Uterus (tissue), 3 donors: ENCODE measurements at regions not wholly inside any gene's neighbourhood (a gene's known extent, or its start where the extent isn't known, plus 50 kb on each side); places are given as distances from the start of the nearest gene placed in this dataset.
"Not testable (repeated sequence)": the region's sequence is repeated elsewhere in the genome, so short reads cannot be mapped to it uniquely, and the experiment has no call there.

Source experiments
- DNase-seq, 2 donors: peaks; one replicate each; pipeline ENCODE4 v3.0.0-alpha.2; 2019 to 2020
- H3K27ac ChIP-seq, 2 donors: fragments of 200-600 bp; sonication (generic); 1 replicate in 1 of 2; 2 replicates in 1 of 2; pipeline ENCODE4 v1.5.1; 2016 to 2018
- H3K27me3 ChIP-seq, 2 donors: fragments of 200-600 bp; sonication (generic); one replicate each; pipeline ENCODE4 v1.5.1; 2018 to 2019; ENCODE audit warnings: control low read depth in 1 of 2
- H3K36me3 ChIP-seq, 2 donors: fragments of 200-600 bp; sonication (generic); one replicate each; pipeline ENCODE4 v1.5.1; 2019; ENCODE audit warnings: control low read depth in 1 of 2
- H3K4me1 ChIP-seq, 2 donors: fragments of 200-600 bp; sonication (generic); one replicate each; pipeline ENCODE4 v1.5.1; 2018 to 2019; ENCODE audit warnings: control low read depth in 1 of 2
- H3K4me3 ChIP-seq, 2 donors: fragments of 200-600 bp; sonication (generic); 1 replicate in 1 of 2; 2 replicates in 1 of 2; pipeline ENCODE4 v1.5.1; 2018 to 2019; ENCODE audit warnings: mild to moderate bottlenecking in 1 of 2
- H3K9me3 ChIP-seq, 2 donors: fragments of 200-600 bp; sonication (generic); one replicate each; pipeline ENCODE4 v1.5.1; 2019; ENCODE audit warnings: control low read depth in 1 of 2
- CTCF ChIP-seq, 4 experiments: fragments of 200-600 bp in 2 of 4; fragments of 450-650 bp in 2 of 4; sonication (generic) in 2 of 4; IDR thresholded peaks; one replicate each; pipeline ENCODE4 v1.5.1; 2016 to 2019; ENCODE audit warnings: antibody characterized with exemption in 4 of 4, mild to moderate bottlenecking in 2 of 4, moderate library complexity in 1 of 4
- POLR2A ChIP-seq, 2 donors: fragments of 450-650 bp; IDR thresholded peaks; one replicate each; pipeline ENCODE4 v1.6.1; 2016; ENCODE audit warnings: antibody characterized with exemption in 2 of 2, mild to moderate bottlenecking in 1 of 2, moderate library complexity in 1 of 2
- intact Hi-C: fragments of 100-400 bp; cut with DNase I; formaldehyde crosslinking; loops from one replicate; pipeline ENCODE4 v1.15.1; 2023; ENCODE audit warnings: low total_unique reads
- donor health status: DM: yes; HTN: yes; CAD: no.

- H3K4me3 ChIP-seq, result no peak overlapping the region
- H3K4me1 ChIP-seq, result no peaks in the 10 kb centered on the region
- TF ChIP-seq POLR2A (IDR thresholded peaks at IDR 0.05) (no peak), CTCF (IDR thresholded peaks at IDR 0.05) (no peak)
- H3K27me3 ChIP-seq, result no peaks in the 10 kb centered on the region
- intact Hi-C loops, result no loop called here
- H3K27ac ChIP-seq, result no peak overlapping the region
- no peaks in the 10 kb centered on the region for H3K9me3 ChIP-seq
- DNase-seq, result no peak
- H3K36me3 ChIP-seq, result no peaks in the 10 kb centered on the region
These were observed 169.2 kb upstream of the ATP10A start for GRCh38 chr15:26032162-26032846.

GRCh38 chr15:26029586-26029985, 166.5 kb upstream of the ATP10A start:
- DNase-seq, H3K36me3 ChIP-seq, H3K4me1 ChIP-seq, H3K4me3 ChIP-seq, H3K9me3 ChIP-seq, intact Hi-C loops, H3K27ac ChIP-seq, H3K27me3 ChIP-seq: not testable (repeated sequence)

- Histone ChIP-seq H3K27me3 (no peaks in the 10 kb centered on the region), H3K4me3 (no peak overlapping the region), H3K9me3 (no peaks in the 10 kb centered on the region), H3K36me3 (no peaks in the 10 kb centered on the region), H3K27ac (no peak overlapping the region), H3K4me1 (no peaks in the 10 kb centered on the region)
- intact Hi-C loops, result no loop called here
- DNase-seq, result no peak
- no peak for TF ChIP-seq POLR2A (IDR thresholded peaks at IDR 0.05)
- no peak for TF ChIP-seq CTCF (IDR thresholded peaks at IDR 0.05)
These were observed 166.0 kb upstream of the ATP10A start for GRCh38 chr15:26029146-26029545.

GRCh38 chr15:26028086-26028740, 165.1 kb upstream of the ATP10A start:
- intact Hi-C loops, result no loop called here
- no peak overlapping the region for H3K4me3 ChIP-seq

GRCh38 chr15:26026671-26027070, 163.5 kb upstream of the ATP10A start:
- H3K9me3 ChIP-seq, H3K27ac ChIP-seq, H3K27me3 ChIP-seq, H3K4me3 ChIP-seq, H3K36me3 ChIP-seq, H3K4me1 ChIP-seq, DNase-seq, intact Hi-C loops: not testable (repeated sequence)

More at GRCh38 chr15:26028086-26028740, 165.1 kb upstream of the ATP10A start:
- Histone ChIP-seq H3K4me1 (no peaks in the 10 kb centered on the region), H3K36me3 (no peaks in the 10 kb centered on the region), H3K27ac (no peak overlapping the region), H3K27me3 (no peaks in the 10 kb centered on the region), H3K9me3 (no peaks in the 10 kb centered on the region)
- no peak for DNase-seq
- TF ChIP-seq POLR2A (IDR thresholded peaks at IDR 0.05), result no peak
- TF ChIP-seq CTCF (IDR thresholded peaks at IDR 0.05), result no peak

GRCh38 chr15:26024241-26024640, 161.1 kb upstream of the ATP10A start:
- TF ChIP-seq CTCF (IDR thresholded peaks at IDR 0.05) (no peak), POLR2A (IDR thresholded peaks at IDR 0.05) (no peak)
- no peaks in the 10 kb centered on the region for H3K9me3 ChIP-seq
- no peaks in the 10 kb centered on the region for H3K4me1 ChIP-seq
- H3K36me3 ChIP-seq, result no peaks in the 10 kb centered on the region
- H3K27me3 ChIP-seq, result no peaks in the 10 kb centered on the region
- DNase-seq, result no peak
- intact Hi-C loops, result no loop called here
- no peak overlapping the region for H3K27ac ChIP-seq
- no peak overlapping the region for H3K4me3 ChIP-seq
